HepG2 (cell line): ENCODE measurements at regions not wholly inside any gene's neighbourhood (a gene's known extent, or its start where the extent isn't known, plus 50 kb on each side); places are given as distances from the start of the nearest gene placed in this dataset.

Experiments used
- ATAC-seq: fragments of 200-7000 bp; cut with Tn5 transposase; 3 replicates; pipeline ENCODE4 v1.9.1; 2020; ENCODE audit warnings: mild to moderate bottlenecking, moderate library complexity
- BruUV-seq: library from RNA; stranded (reverse); fragments of 400-500 nt; replicated peaks from 2 replicates; lab custom pipeline; 2021; lab: Mats Ljungman, UMichigan
- CTCF ChIA-PET: fragments of 300-600 bp; formaldehyde crosslinking; extraction: SDS; loops from one replicate; lab custom pipeline; 2021; ENCODE audit warnings: low total read pairs, inconsistent platforms, low intra/inter-chr PET ratio; lab: Yijun Ruan, JAX
- POLR2A ChIA-PET: fragments of 350-600 bp; sonication (Branson Sonifier 250); formaldehyde crosslinking; loops from one replicate; lab custom pipeline; 2020; ENCODE audit warnings: antibody characterized with exemption, inconsistent platforms; lab: Yijun Ruan, JAX
- DNase-seq: peaks from one replicate; pipeline ENCODE4 v3.0.0-alpha.2; 2015; ENCODE audit warnings: low spot score
- FAIRE-seq: peaks from 3 replicates; lab custom pipeline; 2011; peaks lifted over from hg19 to GRCh38; lab: Jason Lieb, UNC
- H2AFZ ChIP-seq: one replicate; pipeline ENCODE4 v1.6.1; 2011; ENCODE audit warnings: low read length, inconsistent platforms
- H3K27ac ChIP-seq: fragments of 300-600 bp; 3 replicates; pipeline ENCODE4 v1.8.0; 2011; ENCODE audit warnings: mixed run types, mild to moderate bottlenecking, mixed read lengths, low read length, inconsistent platforms; ENCODE audit not compliant: insufficient read depth; ENCODE audit errors: extremely low read length
- H3K27me3 ChIP-seq, 2 experiments: fragments of 200-600 bp in 1 of 2; 2 replicates in 1 of 2; 3 replicates in 1 of 2; pipeline versions ENCODE4 v1.6.0 to v1.8.0; 2011; ENCODE audit warnings: low read length in 2 of 2, mild to moderate bottlenecking in 2 of 2, moderate library complexity in 2 of 2, inconsistent platforms in 1 of 2; ENCODE audit not compliant: insufficient read depth in 2 of 2, control insufficient read depth in 1 of 2
- H3K36me3 ChIP-seq, 2 experiments: fragments of 200-600 bp in 1 of 2; replicated peaks in 1 of 2; 2 replicates in 1 of 2; 3 replicates in 1 of 2; pipeline versions ENCODE4 v1.5.1 to v1.8.0; 2011; ENCODE audit warnings: low read length in 2 of 2, inconsistent platforms in 1 of 2; ENCODE audit not compliant: insufficient read depth in 2 of 2, control insufficient read depth in 1 of 2
- H3K4me1 ChIP-seq: 2 replicates; pipeline ENCODE4 v1.5.1; 2012; ENCODE audit warnings: low read length, inconsistent platforms; ENCODE audit not compliant: insufficient read depth
- H3K4me2 ChIP-seq: 2 replicates; pipeline ENCODE4 v1.6.0; 2011; ENCODE audit warnings: low read depth, low read length, inconsistent platforms
- H3K4me3 ChIP-seq, 3 experiments: fragments of 200-600 bp in 1 of 3; sonication (generic), shearing (Covaris generic) in 1 of 3; replicated peaks in 1 of 3; 2 replicates each; pipeline ENCODE4 v1.5.1; 2011 to 2016; ENCODE audit warnings: low read length in 3 of 3, inconsistent platforms in 2 of 3, low read depth in 2 of 3, mild to moderate bottlenecking in 2 of 3, control low read depth in 1 of 3, mixed read lengths in 1 of 3; ENCODE audit not compliant: insufficient read depth in 1 of 3
- H3K79me2 ChIP-seq: one replicate; pipeline ENCODE4 v1.6.1; 2011; ENCODE audit warnings: low read length, inconsistent platforms; ENCODE audit not compliant: insufficient read depth
- H3K9ac ChIP-seq: 2 replicates; pipeline ENCODE4 v1.6.0; 2011; ENCODE audit warnings: mild to moderate bottlenecking, low read depth, low read length, inconsistent platforms; ENCODE audit not compliant: insufficient read depth
- H3K9me3 ChIP-seq: 2 replicates; pipeline ENCODE4 v1.5.1; 2012; ENCODE audit warnings: mild to moderate bottlenecking, low read length
- H4K20me1 ChIP-seq: 2 replicates; pipeline ENCODE4 v1.6.0; 2011; ENCODE audit warnings: inconsistent platforms, mild to moderate bottlenecking, low read length, moderate library complexity; ENCODE audit not compliant: insufficient read depth
- ARNT ChIP-seq: fragments of 450-650 bp; IDR thresholded peaks from 2 replicates; pipeline ENCODE4 v1.6.1; 2017
- DNMT3B ChIP-seq: conservative IDR thresholded peaks from 2 replicates; pipeline ENCODE4 v1.6.1; 2016; ENCODE audit warnings: missing biosample characterization, control low read depth
- EHMT2 ChIP-seq: fragments of 200-600 bp; sonication (generic); IDR thresholded peaks from 2 replicates; pipeline ENCODE4 v1.7.0; 2017; ENCODE audit warnings: antibody characterized with exemption, low read depth, low read length, borderline replicate concordance
- FOSL2 ChIP-seq: sonication (generic); formaldehyde crosslinking; IDR thresholded peaks from 2 replicates; pipeline ENCODE4 v1.4.0; 2020; ENCODE audit warnings: missing genetic modification reagents
- HHEX ChIP-seq: IDR thresholded peaks from 2 replicates; pipeline ENCODE4 v1.6.1; 2016; ENCODE audit warnings: control low read depth
- MBD4 ChIP-seq: IDR thresholded peaks from 2 replicates; pipeline ENCODE4 v1.6.1; 2012; ENCODE audit warnings: low read length, inconsistent platforms, borderline replicate concordance
- NFKBIZ ChIP-seq: IDR thresholded peaks from 2 replicates; pipeline ENCODE4 v1.6.1; 2018; ENCODE audit warnings: missing genetic modification reagents, missing compliant biosample characterization
- NR2F2 ChIP-seq: IDR thresholded peaks from 2 replicates; pipeline ENCODE4 v1.6.1; 2012; ENCODE audit warnings: low read depth, inconsistent platforms, borderline replicate concordance
- PPARG ChIP-seq: conservative IDR thresholded peaks from 2 replicates; pipeline ENCODE4 v1.6.1; 2016; ENCODE audit warnings: missing biosample characterization, missing genetic modification reagents
- SATB2 ChIP-seq: sonication (generic); formaldehyde crosslinking; IDR thresholded peaks from 2 replicates; pipeline ENCODE4 v1.5.0; 2020; ENCODE audit warnings: missing genetic modification reagents
- TMF1 ChIP-seq: sonication (generic); formaldehyde crosslinking; IDR thresholded peaks from 2 replicates; pipeline ENCODE4 v1.8.1; 2022; ENCODE audit warnings: low read depth, missing genetic modification reagents
- YEATS2 ChIP-seq: sonication (generic); formaldehyde crosslinking; IDR thresholded peaks from 2 replicates; pipeline ENCODE4 v1.4.0; 2020; ENCODE audit warnings: missing genetic modification reagents, borderline replicate concordance
- ZNF383 ChIP-seq: sonication (generic); formaldehyde crosslinking; IDR thresholded peaks from 2 replicates; pipeline ENCODE4 v1.4.0; 2020; ENCODE audit warnings: missing genetic modification reagents, mild to moderate bottlenecking, borderline replicate concordance
- ZNF678 ChIP-seq: sonication (generic); formaldehyde crosslinking; IDR thresholded peaks from 2 replicates; pipeline ENCODE4 v1.4.0; 2020; ENCODE audit warnings: mild to moderate bottlenecking, missing genetic modification reagents
- WGBS: methylation state at CpG from one replicate; pipeline ENCODE4 v1.1.6; 2017; ENCODE audit warnings: low lambda C conversion rate; 5-methylcytosine and 5-hydroxymethylcytosine counted together
- in situ Hi-C: cut with HindIII; loops from 2 replicates; pipeline ENCODE4 v1.10.0; 2017; ENCODE audit warnings: low pct_unique_long_range_greater_than_20kb; ENCODE audit not compliant: extremely low pct_ligation_motif_present
- intact Hi-C: fragments of 100-400 bp; cut with micrococcal nuclease; formaldehyde crosslinking; loops from one replicate; pipeline ENCODE4 v1.10.0; 2022; ENCODE audit not compliant: unreplicated experiment

- TF ChIP-seq TMF1 (CRISPR knock-in tag) (no peak), EHMT2 (no peak), HHEX (CRISPR knock-in tag) (no peak), MBD4 (no peak), FOSL2 (CRISPR knock-in tag) (no peak)
Observed at GRCh38 chr2:185299867-185300266, 438.7 kb upstream of the FSIP2 start (continued).

DNA sequence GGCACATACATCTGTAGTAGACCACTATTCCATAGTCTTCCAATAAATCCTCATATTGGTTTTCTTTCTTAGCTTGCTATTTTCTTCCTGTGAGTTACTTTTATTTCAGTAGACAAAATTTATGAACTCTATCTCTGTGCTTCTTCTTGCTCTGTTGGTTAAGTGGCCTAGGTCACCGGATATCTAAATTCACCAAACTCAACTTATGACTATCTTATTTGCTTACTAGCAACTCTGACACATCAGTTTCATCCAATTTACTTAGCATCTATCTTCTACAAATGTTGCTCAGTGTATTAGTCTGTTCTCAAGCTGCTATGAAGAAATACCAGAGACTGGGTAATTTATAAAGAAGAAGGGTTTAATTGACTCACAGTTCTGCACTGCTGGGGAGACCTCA is 432.5 kb upstream of the FSIP2 start:
- no peaks in the 10 kb centered on the region for H3K27me3 ChIP-seq
- no peak overlapping the region for H2AFZ ChIP-seq
- no peak for ATAC-seq
- TF ChIP-seq NR2F2: no peak
- TF ChIP-seq ARNT: no peak
- TF ChIP-seq DNMT3B (CRISPR knock-in tag): no peak
- TF ChIP-seq PPARG (CRISPR knock-in tag): no peak
- TF ChIP-seq ZNF383 (CRISPR knock-in tag): no peak
- TF ChIP-seq ZNF678 (CRISPR knock-in tag): no peak
- TF ChIP-seq YEATS2 (CRISPR knock-in tag): no peak
- no peak for TF ChIP-seq SATB2 (CRISPR knock-in tag)
- no peak for TF ChIP-seq NFKBIZ (CRISPR knock-in tag)
- H3K4me3 ChIP-seq: no peak overlapping the region
- H3K79me2 ChIP-seq: no peaks in the 10 kb centered on the region
- no peak for FAIRE-seq
- DNase-seq: no peak
- in situ Hi-C loops (no loop called here), intact Hi-C loops (no loop called here)
- ChIA-PET CTCF (no interaction called here), POLR2A (no interaction called here)
- no peak overlapping the region for H3K27ac ChIP-seq
- WGBS: 2% methylated on average over 1 of the region's 1 CpG
- H3K4me1 ChIP-seq: no peaks in the 10 kb centered on the region
- BruUV-seq: no TSS peak
- no peak overlapping the region for H3K9ac ChIP-seq
- no peaks in the 10 kb centered on the region for H3K9me3 ChIP-seq
- no peaks in the 10 kb centered on the region for H3K36me3 ChIP-seq
- H4K20me1 ChIP-seq: no peaks in the 10 kb centered on the region
- H3K4me2 ChIP-seq: no peak overlapping the region
